K562 (cell line): ENCODE measurements at regions not wholly inside any gene's neighbourhood (a gene's known extent, or its start where the extent isn't known, plus 50 kb on each side); places are given as distances from the start of the nearest gene placed in this dataset.

Source experiments
- ATAC-seq: fragments of 200-7000 bp; cut with Tn5 transposase; 3 replicates; pipeline ENCODE4 v1.9.1; 2020; ENCODE audit warnings: moderate library complexity
- BruUV-seq: library from RNA; stranded (reverse); fragments of 400-500 nt; replicated peaks from 2 replicates; lab custom pipeline; 2021; lab: Mats Ljungman, UMichigan
- CTCF ChIA-PET: fragments of 300-600 bp; formaldehyde crosslinking; extraction: SDS; loops from one replicate; lab custom pipeline; 2021; ENCODE audit warnings: low intra/inter-chr PET ratio; lab: Yijun Ruan, JAX
- POLR2A ChIA-PET: fragments of 300-600, 350-650 bp; sonication (Branson Sonifier 250); formaldehyde crosslinking; extraction: SDS; loops from one replicate; lab custom pipeline; 2021; ENCODE audit warnings: antibody characterized with exemption, inconsistent platforms; lab: Yijun Ruan, JAX
- DNase-seq, 4 experiments: peaks; one replicate each; pipeline versions ENCODE4 v3.0.0 to v3.0.0-alpha.2; 2011 to 2018; ENCODE audit warnings: low spot score in 3 of 4, mixed read lengths in 3 of 4; ENCODE audit errors: extremely low read depth in 1 of 4
- FAIRE-seq: peaks from 2 replicates; lab custom pipeline; 2011; peaks lifted over from hg19 to GRCh38; lab: Jason Lieb, UNC
- H2AFZ ChIP-seq: 2 replicates; pipeline ENCODE4 v1.6.0; 2011; ENCODE audit warnings: low read depth, low read length, control low read depth, inconsistent platforms
- H3K27ac ChIP-seq: fragments of 200-600 bp; 3 replicates; pipeline ENCODE4 v1.8.0; 2011; ENCODE audit warnings: low read depth, mild to moderate bottlenecking, control low read depth, inconsistent platforms, low read length, moderate library complexity, mixed read lengths; ENCODE audit errors: extremely low read depth
- H3K27me3 ChIP-seq, 2 experiments: fragments of 300-600 bp in 1 of 2; 2 replicates in 1 of 2; 3 replicates in 1 of 2; pipeline versions ENCODE4 v1.6.0 to v1.8.0; 2011; ENCODE audit warnings: inconsistent platforms in 2 of 2, low read length in 2 of 2, mild to moderate bottlenecking in 1 of 2, mixed read lengths in 1 of 2, moderate library complexity in 1 of 2; ENCODE audit not compliant: control insufficient read depth in 2 of 2, insufficient read depth in 2 of 2
- H3K36me3 ChIP-seq: fragments of 300-600 bp; 3 replicates; pipeline ENCODE4 v1.8.0; 2011; ENCODE audit warnings: mild to moderate bottlenecking, low read length, inconsistent platforms; ENCODE audit not compliant: control insufficient read depth, insufficient read depth
- H3K4me1 ChIP-seq, 2 experiments: fragments of 200-600 bp in 1 of 2; replicated peaks in 1 of 2; 2 replicates in 1 of 2; 3 replicates in 1 of 2; pipeline versions ENCODE4 v1.5.1 to v1.8.0; 2011; ENCODE audit warnings: inconsistent platforms in 2 of 2, low read length in 2 of 2, mild to moderate bottlenecking in 1 of 2, mixed read lengths in 1 of 2, moderate library complexity in 1 of 2; ENCODE audit not compliant: control insufficient read depth in 2 of 2, insufficient read depth in 2 of 2
- H3K4me2 ChIP-seq: 2 replicates; pipeline ENCODE4 v1.6.1; 2011; ENCODE audit warnings: low read length, control low read depth, inconsistent platforms, mixed read lengths; ENCODE audit not compliant: insufficient read depth
- H3K4me3 ChIP-seq: fragments of 200-600 bp; sonication (generic), shearing (Covaris generic); 2 replicates; pipeline ENCODE4 v1.5.1; 2016; ENCODE audit warnings: control low read depth, inconsistent platforms
- H3K79me2 ChIP-seq: fragments of 200-600 bp; 3 replicates; pipeline ENCODE4 v1.8.0; 2011; ENCODE audit warnings: low read length, inconsistent platforms; ENCODE audit not compliant: control insufficient read depth, insufficient read depth
- H3K9ac ChIP-seq, 2 experiments: 2 replicates each; pipeline versions ENCODE4 v1.6.0 to v1.6.1; 2011; ENCODE audit warnings: low read depth in 2 of 2, low read length in 2 of 2, control low read depth in 1 of 2, inconsistent platforms in 1 of 2, mild to moderate bottlenecking in 1 of 2, mixed read lengths in 1 of 2; ENCODE audit not compliant: insufficient read depth in 1 of 2
- H3K9me1 ChIP-seq: one replicate; pipeline ENCODE4 v1.6.0; 2011; ENCODE audit warnings: inconsistent platforms, mild to moderate bottlenecking, low read length, moderate library complexity; ENCODE audit not compliant: control insufficient read depth, insufficient read depth
- H3K9me3 ChIP-seq: replicated peaks from 2 replicates; pipeline ENCODE4 v1.5.1; 2011; ENCODE audit warnings: low read depth, low read length, inconsistent platforms; ENCODE audit not compliant: control insufficient read depth, insufficient read depth
- H4K20me1 ChIP-seq: replicated peaks from 2 replicates; pipeline ENCODE4 v1.6.1; 2011; ENCODE audit warnings: low read length, inconsistent platforms, mixed read lengths; ENCODE audit not compliant: control insufficient read depth, insufficient read depth
- CREM ChIP-seq: IDR thresholded peaks from 2 replicates; pipeline ENCODE4 v1.6.1; 2014; ENCODE audit warnings: antibody characterized with exemption, low read depth
- KDM4B ChIP-seq, 2 experiments: fragments of 450-650 bp in 1 of 2; sonication (generic) in 1 of 2; IDR thresholded peaks; 2 replicates each; pipeline ENCODE4 v1.6.1; 2016 to 2017; ENCODE audit warnings: borderline replicate concordance in 2 of 2, antibody characterized with exemption in 1 of 2, low read depth in 1 of 2, mild to moderate bottlenecking in 1 of 2
- PYGO2 ChIP-seq: fragments of 450-650 bp; IDR thresholded peaks from 2 replicates; pipeline ENCODE4 v1.6.1; 2016; ENCODE audit warnings: mild to moderate bottlenecking, missing genetic modification characterization, moderate library complexity, missing compliant biosample characterization
- SFPQ ChIP-seq: fragments of 200-400 bp; formaldehyde crosslinking; IDR thresholded peaks from 2 replicates; pipeline ENCODE4 v1.6.1; 2017; ENCODE audit warnings: mild to moderate bottlenecking, low read depth, low read length, moderate library complexity
- TAF15 ChIP-seq: fragments of 200-400 bp; formaldehyde crosslinking; IDR thresholded peaks from 2 replicates; pipeline ENCODE4 v1.6.1; 2017; ENCODE audit warnings: mild to moderate bottlenecking, low read depth, low read length, moderate library complexity
- ZNF518B ChIP-seq: fragments of 250-450 bp; sonication (Bioruptor Pico); IDR thresholded peaks from 2 replicates; pipeline ENCODE4 v1.5.0; 2021; ENCODE audit warnings: mild to moderate bottlenecking, moderate library complexity
- WGBS: fragments of 100-300 bp; shearing (Covaris generic); methylation state at CpG from one replicate; pipeline ENCODE4 v1.1.6; 2016; ENCODE audit warnings: low coverage, mixed read lengths; ENCODE audit not compliant: insufficient coverage; ENCODE audit errors: missing lambda C conversion rate; 5-methylcytosine and 5-hydroxymethylcytosine counted together
- in situ Hi-C: fragments of 300-500 bp; cut with MboI; formaldehyde crosslinking; loops from 4 replicates; pipeline ENCODE4 v1.15.0; 2018; ENCODE audit warnings: inconsistent platforms, mixed read lengths
- intact Hi-C: fragments of 100-400 bp; cut with micrococcal nuclease; formaldehyde crosslinking; loops from 2 replicates; pipeline ENCODE4 v1.14.2; 2022

- TF ChIP-seq CREM (no peak), TAF15 (no peak), PYGO2 (tag) (no peak), SFPQ (no peak), ZNF518B (CRISPR knock-in tag) (no peak), KDM4B (IDR thresholded peaks at IDR 0.05; ENCODE audit: borderline replicate concordance in 2 of 2, low read depth in 1 of 2) (no peak)
- TF ChIP-seq, all 486 proteins: peak for 0
- in situ Hi-C loops (no loop called here), intact Hi-C loops (no loop called here)
- Histone ChIP-seq H4K20me1 (no peaks in the 10 kb centered on the region), H3K4me2 (no peak overlapping the region), H3K4me1 (no peaks in the 10 kb centered on the region), H2AFZ (no peak overlapping the region), H3K9me1 (no peaks in the 10 kb centered on the region), H3K79me2 (no peaks in the 10 kb centered on the region), H3K9ac (no peak overlapping the region), H3K27ac (no peak overlapping the region), H3K27me3 (no peaks in the 10 kb centered on the region), H3K9me3 (no peaks in the 10 kb centered on the region), H3K36me3 (no peaks in the 10 kb centered on the region), H3K4me3 (no peak overlapping the region)
- no peak for FAIRE-seq
- DNase-seq = no peak
- WGBS = 1% methylated on average over 9 of the region's 9 CpGs
- ATAC-seq = no peak
- POLR2A ChIA-PET = no interaction called here
- CTCF ChIA-PET = no interaction called here
- BruUV-seq = no TSS peak
Measured at GRCh38 chr1:83495560-83495959, 503.4 kb downstream of the TTLL7 start.
